ENCODE measurements at regions not wholly inside any gene's neighbourhood (a gene's known extent, or its start where the extent isn't known, plus 50 kb on each side); places are given as distances from the start of the nearest gene placed in this dataset.

GRCh38 chr21:24055696-24056095 lies 1551.6 kb downstream of the MRPL39 start:
- TF ChIP-seq, protein P1, sequence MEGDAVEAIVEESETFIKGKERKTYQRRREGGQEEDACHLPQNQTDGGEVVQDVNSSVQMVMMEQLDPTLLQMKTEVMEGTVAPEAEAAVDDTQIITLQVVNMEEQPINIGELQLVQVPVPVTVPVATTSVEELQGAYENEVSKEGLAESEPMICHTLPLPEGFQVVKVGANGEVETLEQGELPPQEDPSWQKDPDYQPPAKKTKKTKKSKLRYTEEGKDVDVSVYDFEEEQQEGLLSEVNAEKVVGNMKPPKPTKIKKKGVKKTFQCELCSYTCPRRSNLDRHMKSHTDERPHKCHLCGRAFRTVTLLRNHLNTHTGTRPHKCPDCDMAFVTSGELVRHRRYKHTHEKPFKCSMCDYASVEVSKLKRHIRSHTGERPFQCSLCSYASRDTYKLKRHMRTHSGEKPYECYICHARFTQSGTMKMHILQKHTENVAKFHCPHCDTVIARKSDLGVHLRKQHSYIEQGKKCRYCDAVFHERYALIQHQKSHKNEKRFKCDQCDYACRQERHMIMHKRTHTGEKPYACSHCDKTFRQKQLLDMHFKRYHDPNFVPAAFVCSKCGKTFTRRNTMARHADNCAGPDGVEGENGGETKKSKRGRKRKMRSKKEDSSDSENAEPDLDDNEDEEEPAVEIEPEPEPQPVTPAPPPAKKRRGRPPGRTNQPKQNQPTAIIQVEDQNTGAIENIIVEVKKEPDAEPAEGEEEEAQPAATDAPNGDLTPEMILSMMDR (optimal IDR thresholded peaks at IDR 0.05 in 1 of 3, IDR thresholded peaks at IDR 0.05 in 1 of 3, conservative IDR thresholded peaks at IDR 0.05 in 1 of 3; ENCODE audit: extremely low read depth in 1 of 3, insufficient read depth in 2 of 3, low read length in 3 of 3): no peak
- TF ChIP-seq EZH2 (IDR thresholded peaks at IDR 0.05; ENCODE audit: low read length): no peak

All from keratinocyte (primary cell).